ENCODE measurements at regions not wholly inside any gene's neighbourhood (a gene's known extent, or its start where the extent isn't known, plus 50 kb on each side); places are given as distances from the start of the nearest gene placed in this dataset.

GRCh38 chr17:17410357-17410756 lies 66.4 kb upstream of the MED9 start (continued):
- TF ChIP-seq, protein P1, sequence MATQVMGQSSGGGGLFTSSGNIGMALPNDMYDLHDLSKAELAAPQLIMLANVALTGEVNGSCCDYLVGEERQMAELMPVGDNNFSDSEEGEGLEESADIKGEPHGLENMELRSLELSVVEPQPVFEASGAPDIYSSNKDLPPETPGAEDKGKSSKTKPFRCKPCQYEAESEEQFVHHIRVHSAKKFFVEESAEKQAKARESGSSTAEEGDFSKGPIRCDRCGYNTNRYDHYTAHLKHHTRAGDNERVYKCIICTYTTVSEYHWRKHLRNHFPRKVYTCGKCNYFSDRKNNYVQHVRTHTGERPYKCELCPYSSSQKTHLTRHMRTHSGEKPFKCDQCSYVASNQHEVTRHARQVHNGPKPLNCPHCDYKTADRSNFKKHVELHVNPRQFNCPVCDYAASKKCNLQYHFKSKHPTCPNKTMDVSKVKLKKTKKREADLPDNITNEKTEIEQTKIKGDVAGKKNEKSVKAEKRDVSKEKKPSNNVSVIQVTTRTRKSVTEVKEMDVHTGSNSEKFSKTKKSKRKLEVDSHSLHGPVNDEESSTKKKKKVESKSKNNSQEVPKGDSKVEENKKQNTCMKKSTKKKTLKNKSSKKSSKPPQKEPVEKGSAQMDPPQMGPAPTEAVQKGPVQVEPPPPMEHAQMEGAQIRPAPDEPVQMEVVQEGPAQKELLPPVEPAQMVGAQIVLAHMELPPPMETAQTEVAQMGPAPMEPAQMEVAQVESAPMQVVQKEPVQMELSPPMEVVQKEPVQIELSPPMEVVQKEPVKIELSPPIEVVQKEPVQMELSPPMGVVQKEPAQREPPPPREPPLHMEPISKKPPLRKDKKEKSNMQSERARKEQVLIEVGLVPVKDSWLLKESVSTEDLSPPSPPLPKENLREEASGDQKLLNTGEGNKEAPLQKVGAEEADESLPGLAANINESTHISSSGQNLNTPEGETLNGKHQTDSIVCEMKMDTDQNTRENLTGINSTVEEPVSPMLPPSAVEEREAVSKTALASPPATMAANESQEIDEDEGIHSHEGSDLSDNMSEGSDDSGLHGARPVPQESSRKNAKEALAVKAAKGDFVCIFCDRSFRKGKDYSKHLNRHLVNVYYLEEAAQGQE (IDR thresholded peaks at IDR 0.05; ENCODE audit: low read depth) = no peak
- TF ChIP-seq CBX3 (IDR thresholded peaks at IDR 0.05; ENCODE audit: low read depth) (no peak), RAD21 (IDR thresholded peaks at IDR 0.05; ENCODE audit: low read depth) (no peak), MAX (IDR thresholded peaks at IDR 0.05) (no peak), SRF (IDR thresholded peaks at IDR 0.05; ENCODE audit: low read depth) (no peak), POLR2AphosphoS5 (IDR thresholded peaks at IDR 0.05; ENCODE audit: low read depth, low read length) (no peak), FOSL1 (IDR thresholded peaks at IDR 0.05; ENCODE audit: low read depth) (no peak), ZNF274 (IDR thresholded peaks at IDR 0.05; ENCODE audit: low read depth, low read length) (no peak), EGR1 (IDR thresholded peaks at IDR 0.05; ENCODE audit: low read depth) (no peak)

DNA sequence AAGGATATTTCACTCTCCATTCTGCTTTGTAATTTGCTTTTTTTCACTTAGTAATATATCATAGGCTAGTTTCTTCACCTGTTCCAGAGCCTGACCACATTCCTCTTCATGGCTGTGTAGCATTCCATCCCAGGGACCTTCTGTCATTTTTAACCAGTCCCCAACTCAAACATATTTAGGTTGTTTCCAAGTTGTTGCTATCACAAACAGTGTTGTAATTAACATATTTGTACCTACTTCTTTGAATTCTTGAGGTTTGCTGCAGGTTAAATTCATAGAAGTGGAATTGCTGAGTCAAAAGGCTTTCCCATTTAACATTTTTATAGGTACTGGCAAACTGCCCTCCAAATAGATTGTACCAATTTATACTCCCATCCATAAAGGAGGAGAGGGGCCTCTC lies 65.1 kb upstream of the MED9 start:
- no peaks in the 10 kb centered on the region for H3K9me2 ChIP-seq (ENCODE audit: insufficient read depth)
- no peak overlapping the region for H3K4me2 ChIP-seq (ENCODE audit: low read length)
- H3K4me3 ChIP-seq (replicated peaks in 1 of 2; ENCODE audit: low read depth in 1 of 2, low read length in 2 of 2) = no peak overlapping the region
- no peak overlapping the region for H2AFZ ChIP-seq (ENCODE audit: low read depth, low read length, poor library complexity, severe bottlenecking)
- ChIA-PET RAD21 (ENCODE audit: low non-redundant PET in 1 of 2, low total read pairs in 2 of 2, uncharacterized antibody in 2 of 2, unreplicated experiment in 2 of 2) (no interaction called here), CTCF (no interaction called here), POLR2A (no interaction called here)
- H3K27me3 ChIP-seq (ENCODE audit: insufficient read depth, low read length) = no peaks in the 10 kb centered on the region
- BruUV-seq (replicated peaks) = no TSS peak
- H3K79me2 ChIP-seq (ENCODE audit: insufficient read depth, low read length) = no peaks in the 10 kb centered on the region
- no peaks in the 10 kb centered on the region for H3K9me3 ChIP-seq (ENCODE audit: control insufficient read depth in 1 of 2, insufficient read depth in 1 of 2, low read depth in 1 of 2, low read length in 2 of 2)
- H3K27ac ChIP-seq (ENCODE audit: low read depth, low read length) = no peak overlapping the region
- peaks cover 2 to 12% of the 10 kb centered on the region in 2 experiments; a peak in 3 of 4 replicates for H3K4me1 ChIP-seq (ENCODE audit: control insufficient read depth in 1 of 2, insufficient read depth in 2 of 2, low read length in 2 of 2)
- intact Hi-C loops (cut with micrococcal nuclease) = no loop called here
- DNase-seq (ENCODE audit: low read depth, low spot score) (no peak), ATAC-seq (no peak)
- no peaks in the 10 kb centered on the region for H3K36me3 ChIP-seq (ENCODE audit: control insufficient read depth in 1 of 2, insufficient read depth in 2 of 2, low read length in 2 of 2)
- no peak overlapping the region for H3K9ac ChIP-seq (ENCODE audit: low read length)
- no peaks in the 10 kb centered on the region for H4K20me1 ChIP-seq (ENCODE audit: insufficient read depth)
- TF ChIP-seq RAD21 (IDR thresholded peaks at IDR 0.05; ENCODE audit: low read depth) (no peak), EGR1 (IDR thresholded peaks at IDR 0.05; ENCODE audit: low read depth) (no peak), MAX (IDR thresholded peaks at IDR 0.05) (no peak), POLR2A (IDR thresholded peaks at IDR 0.05; ENCODE audit: borderline replicate concordance, extremely low read depth, insufficient read depth, insufficient read length) (no peak), SIN3A (IDR thresholded peaks at IDR 0.05; ENCODE audit: low read depth) (no peak), EZH2 (IDR thresholded peaks at IDR 0.05) (no peak)
- TF ChIP-seq, protein P1 (IDR thresholded peaks at IDR 0.05; ENCODE audit: low read depth) = no peak
- TF ChIP-seq, protein P2, sequence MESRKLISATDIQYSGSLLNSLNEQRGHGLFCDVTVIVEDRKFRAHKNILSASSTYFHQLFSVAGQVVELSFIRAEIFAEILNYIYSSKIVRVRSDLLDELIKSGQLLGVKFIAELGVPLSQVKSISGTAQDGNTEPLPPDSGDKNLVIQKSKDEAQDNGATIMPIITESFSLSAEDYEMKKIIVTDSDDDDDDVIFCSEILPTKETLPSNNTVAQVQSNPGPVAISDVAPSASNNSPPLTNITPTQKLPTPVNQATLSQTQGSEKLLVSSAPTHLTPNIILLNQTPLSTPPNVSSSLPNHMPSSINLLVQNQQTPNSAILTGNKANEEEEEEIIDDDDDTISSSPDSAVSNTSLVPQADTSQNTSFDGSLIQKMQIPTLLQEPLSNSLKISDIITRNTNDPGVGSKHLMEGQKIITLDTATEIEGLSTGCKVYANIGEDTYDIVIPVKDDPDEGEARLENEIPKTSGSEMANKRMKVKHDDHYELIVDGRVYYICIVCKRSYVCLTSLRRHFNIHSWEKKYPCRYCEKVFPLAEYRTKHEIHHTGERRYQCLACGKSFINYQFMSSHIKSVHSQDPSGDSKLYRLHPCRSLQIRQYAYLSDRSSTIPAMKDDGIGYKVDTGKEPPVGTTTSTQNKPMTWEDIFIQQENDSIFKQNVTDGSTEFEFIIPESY (IDR thresholded peaks at IDR 0.05; ENCODE audit: extremely low read depth, insufficient replicate concordance, low read length) = no peak
